Retina (tissue), 1 donor: ENCODE measurements at regions not wholly inside any gene's neighbourhood (a gene's known extent, or its start where the extent isn't known, plus 50 kb on each side); places are given as distances from the start of the nearest gene placed in this dataset.
"Not testable (repeated sequence)": the region's sequence is repeated elsewhere in the genome, so short reads cannot be mapped to it uniquely, and the experiment has no call there.

Source experiments
- DNase-seq: peaks from one replicate; pipeline ENCODE4 v3.0.0-alpha.2; 2016

DNA sequence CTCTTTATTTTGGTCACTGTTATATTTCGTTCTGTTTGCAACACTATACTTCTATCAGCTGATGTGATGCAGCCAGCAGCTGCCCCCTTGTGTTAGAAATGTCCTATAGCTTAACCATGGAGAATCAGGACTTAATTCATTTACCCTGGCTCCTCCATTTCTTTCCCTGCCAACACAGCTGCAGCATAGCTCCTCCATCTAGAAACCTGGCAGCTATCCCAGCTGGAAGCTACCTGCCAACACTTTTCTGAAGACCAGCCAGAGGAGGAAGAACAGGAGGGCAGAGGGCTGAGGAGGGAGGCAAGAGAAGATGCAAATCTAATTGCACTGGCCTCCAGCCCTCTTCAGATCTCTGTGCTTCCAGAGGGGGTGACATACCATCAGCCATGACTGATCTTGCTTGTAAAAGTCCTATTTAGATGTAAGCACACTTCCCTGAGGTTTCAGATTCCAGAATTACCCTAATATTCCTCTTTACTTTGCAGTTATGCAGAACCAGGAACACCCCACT is 156.8 kb upstream of the TMEM260 start:
- peak; percentile 45 for DNase-seq

DNA sequence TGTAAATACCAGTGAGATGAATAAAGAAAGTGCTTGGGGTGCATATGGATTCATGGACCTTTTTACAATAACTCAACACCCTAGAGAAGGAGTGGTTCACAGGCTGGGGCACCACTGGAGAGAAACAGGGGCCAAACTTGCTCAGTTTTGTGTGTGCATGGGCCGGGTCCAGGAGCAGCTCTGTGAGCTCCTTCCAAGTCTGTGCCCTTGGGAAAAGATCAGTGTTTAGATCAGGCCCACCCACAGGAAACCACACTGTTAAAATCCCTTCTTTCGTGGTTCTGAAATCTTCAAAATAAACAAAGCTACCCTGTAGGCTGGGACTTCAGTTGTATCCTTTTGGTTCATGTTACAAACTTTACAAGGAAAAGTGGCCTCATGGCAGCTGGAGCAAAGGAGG is 156.1 kb upstream of the TMEM260 start:
- no peak for DNase-seq

DNA sequence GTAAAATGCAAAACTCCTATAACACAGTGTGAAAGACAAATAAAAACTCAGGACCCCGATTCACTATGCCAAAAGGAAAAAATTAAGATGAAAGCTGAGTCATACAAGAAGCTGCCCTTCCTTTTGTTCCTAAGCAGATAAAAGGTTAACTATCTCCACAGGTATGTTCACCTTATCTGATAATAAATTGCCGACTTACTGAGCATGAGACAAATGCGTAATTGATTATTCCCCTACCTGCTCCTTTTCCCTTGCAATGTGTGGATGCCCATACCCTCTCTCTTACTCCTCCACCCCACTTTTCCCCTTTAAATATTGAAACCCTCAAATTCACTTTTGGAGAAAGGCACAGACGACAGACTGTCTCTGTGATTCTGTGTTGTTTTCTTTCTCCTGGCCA is 148.6 kb upstream of the TMEM260 start:
- DNase-seq = no peak

DNA sequence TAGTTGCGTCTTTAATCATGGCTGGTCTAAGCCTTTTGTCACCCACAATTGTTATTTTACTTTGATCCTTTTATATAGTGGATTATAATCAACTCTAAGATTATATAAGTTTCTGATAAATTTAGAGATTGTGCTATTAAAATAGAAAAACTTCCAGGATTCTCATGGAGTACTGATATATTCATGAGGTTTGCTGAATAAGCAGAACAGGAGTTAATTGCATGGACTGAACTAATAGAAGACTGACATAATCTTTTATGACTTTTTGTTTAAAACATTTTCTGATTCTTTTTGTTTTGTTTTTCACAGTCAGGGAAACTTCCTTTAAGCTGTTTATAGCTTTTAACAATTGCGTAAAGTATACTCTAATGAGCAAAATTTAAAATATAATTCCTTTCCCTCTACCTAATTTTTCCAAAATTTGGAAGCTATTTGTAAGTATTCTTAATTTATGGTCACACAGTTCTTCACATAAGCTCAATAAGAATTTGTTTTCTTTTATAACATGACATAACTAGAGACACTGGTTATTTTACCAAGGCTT is 129.9 kb upstream of the TMEM260 start:
- no peak for DNase-seq

DNA sequence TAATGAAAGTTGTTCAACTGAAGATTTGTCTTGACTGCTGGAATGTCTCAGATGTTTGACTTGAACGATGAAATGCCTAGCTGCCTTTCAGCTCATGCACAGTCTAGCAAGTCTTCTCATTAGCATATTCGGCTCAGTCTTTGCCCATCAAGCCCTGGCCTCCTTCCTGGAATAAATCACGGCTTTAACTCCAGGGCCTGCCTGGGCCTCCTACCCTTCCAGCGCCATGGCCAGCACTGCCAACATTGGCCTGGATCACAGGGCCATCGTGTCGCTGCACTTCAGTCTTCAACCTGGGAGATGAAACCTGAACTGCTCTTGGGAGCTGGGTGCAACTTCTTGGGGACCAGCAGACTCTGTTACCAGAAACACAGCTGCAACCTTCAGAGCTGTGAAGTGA is 126.7 kb upstream of the TMEM260 start:
- DNase-seq = no peak

DNA sequence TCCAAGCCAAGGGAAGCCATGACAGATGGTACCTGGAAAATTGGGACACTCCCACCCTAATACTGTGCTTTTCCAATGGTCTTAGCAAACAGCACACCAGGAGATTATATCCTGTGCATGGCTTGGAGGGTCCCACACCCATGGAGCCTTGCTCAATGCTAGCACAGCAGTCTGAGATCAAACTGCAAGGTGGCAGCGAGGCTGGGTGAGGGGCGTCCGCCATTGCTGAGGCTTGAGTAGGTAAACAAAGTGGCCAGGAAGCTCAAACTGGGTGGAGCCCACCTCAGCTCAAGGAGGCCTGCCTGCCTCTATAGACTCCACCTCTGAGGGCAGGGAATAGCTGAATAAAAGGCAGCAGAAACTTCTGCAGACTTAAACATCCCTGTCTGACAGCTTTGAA is 124.9 kb upstream of the TMEM260 start:
- DNase-seq = not testable (repeated sequence)

DNA sequence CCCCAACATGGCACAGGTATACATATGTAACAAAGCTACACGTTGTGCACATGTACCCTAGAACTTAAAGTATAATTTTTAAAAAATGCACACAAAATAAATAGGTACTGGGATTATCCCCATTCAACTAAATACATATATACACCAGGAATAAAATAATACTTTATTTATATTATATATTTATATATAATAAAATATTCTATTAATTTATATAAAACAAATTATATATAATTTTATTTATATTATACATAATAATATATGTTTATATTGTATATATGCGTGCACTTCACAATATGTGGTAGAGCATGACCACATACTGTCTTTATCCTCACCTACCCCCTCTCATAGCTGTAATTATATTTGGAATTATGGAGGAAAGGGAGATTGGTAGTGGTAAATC is 119.1 kb upstream of the TMEM260 start:
- DNase-seq = no peak

DNA sequence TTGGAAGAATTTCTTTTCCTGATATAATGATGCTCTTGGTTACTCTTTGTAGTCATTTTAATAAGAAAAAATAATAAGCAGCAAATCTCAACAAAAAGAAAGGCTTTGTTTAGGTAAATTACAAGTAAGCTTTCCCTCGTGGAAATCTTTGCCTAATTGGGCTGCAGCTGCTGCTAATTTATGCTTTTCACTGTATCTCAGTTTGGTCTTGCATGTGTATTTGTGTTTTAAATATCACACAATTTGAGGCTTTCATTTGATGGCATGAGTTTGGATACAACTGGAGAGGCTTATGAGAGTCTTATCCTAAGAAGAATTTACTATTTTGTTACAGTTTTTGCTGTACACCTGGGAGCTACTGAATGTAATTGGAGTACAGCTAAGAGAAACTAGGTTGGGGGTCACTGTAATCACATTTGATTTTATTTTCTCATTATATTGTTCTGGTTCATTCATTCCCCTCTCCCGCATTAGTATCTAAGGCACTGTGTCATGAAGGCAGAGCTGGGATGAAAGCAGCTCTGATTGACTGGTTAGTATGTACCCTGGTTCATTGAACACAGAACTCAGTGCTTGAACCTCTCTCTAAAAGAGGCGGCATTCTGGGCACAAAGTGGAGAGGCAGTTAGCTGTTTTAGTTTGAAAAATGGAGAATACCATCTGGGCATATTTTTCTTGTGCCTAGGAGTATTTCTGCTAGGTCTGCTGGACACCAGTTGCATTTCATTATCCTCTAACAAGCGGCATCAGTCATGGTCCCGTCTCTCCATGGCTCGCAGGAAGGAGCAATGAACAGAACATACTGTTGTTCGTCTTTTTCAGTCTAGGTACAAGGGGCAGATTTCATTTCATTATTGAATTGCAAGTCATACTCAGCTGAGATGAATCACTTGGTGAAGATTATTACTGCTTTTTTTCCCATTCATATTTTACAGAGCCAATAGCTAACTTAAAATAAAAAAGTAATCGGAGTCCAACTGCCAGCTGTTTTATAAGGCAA is 118.0 kb upstream of the TMEM260 start:
- peak; percentile 48 for DNase-seq

DNA sequence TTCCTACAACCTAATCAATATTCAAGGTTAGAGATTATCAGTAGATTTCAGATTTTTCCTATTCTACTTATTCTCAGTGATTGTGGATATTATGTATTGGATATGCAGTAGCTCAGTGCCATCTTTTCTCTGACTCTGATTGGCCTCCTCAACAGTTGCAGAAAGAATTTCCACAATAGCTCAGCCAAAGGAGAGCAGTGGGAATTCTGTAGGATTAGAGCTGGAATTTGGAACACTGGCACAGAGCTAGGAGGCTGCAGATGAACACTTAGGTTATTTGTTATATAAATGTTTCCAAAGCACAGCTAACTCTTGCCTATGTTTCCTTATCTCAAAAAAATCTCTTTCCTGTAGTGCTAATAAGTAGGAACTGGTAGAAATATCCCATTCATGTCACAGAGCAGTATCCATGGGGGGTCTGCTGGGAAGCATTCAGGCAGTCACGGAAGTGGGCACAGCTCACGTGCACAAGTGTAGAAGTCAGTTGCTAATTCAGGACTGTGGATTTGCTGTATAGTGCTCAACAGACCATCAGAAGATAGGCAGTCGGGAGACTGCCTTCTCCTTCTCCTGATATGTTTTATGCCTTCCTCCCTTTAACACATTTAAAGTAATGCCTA is 116.2 kb upstream of the TMEM260 start:
- DNase-seq = no peak

DNA sequence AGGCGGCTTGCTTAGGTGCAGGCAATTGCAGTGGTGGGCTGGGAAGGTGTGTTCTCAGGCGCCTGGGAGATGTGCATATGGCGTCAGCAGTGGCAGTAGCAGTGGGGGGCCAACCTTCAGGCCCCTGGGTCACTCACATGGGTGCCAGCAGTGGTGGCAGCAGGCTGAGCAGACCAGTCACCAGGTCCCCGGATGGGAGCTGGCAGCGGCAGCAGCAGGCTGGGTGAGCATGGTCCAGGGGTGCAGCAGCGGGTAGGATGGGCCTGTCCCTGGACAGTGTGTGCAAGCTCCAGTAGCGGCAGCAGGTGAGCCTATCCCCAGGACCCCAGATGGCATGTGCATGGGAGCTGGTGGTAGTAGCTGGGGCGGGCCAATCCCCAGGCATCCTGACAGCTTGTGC is 108.5 kb upstream of the TMEM260 start:
- no peak for DNase-seq

DNA sequence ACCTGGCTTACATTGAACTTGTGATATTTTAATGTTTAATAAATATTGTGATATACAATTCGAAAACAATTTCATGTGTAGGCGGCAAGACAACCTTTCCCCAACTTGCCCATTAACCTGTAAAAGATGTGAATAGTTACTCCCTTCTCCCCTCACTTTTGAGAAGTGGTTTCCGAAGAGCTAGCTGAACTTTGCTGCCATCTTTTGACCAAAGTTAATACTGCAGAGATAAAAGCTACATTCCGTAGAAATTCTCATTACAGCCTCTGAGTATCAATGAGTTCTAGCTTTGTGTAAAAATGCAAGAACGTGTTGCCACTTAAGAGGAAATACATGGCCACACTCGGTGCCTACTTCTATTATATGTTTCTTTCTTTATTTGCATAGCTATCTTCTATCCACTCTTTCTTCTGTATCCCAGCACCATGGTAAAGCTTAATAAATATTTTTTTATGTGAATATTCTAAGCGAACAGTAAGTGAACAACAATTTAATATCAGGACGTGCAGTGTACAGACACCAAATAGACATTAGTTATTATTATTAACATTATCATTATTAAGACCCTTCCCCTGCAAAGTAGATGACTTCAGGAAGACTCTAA is 105.1 kb upstream of the TMEM260 start:
- DNase-seq = peak; percentile 62

DNA sequence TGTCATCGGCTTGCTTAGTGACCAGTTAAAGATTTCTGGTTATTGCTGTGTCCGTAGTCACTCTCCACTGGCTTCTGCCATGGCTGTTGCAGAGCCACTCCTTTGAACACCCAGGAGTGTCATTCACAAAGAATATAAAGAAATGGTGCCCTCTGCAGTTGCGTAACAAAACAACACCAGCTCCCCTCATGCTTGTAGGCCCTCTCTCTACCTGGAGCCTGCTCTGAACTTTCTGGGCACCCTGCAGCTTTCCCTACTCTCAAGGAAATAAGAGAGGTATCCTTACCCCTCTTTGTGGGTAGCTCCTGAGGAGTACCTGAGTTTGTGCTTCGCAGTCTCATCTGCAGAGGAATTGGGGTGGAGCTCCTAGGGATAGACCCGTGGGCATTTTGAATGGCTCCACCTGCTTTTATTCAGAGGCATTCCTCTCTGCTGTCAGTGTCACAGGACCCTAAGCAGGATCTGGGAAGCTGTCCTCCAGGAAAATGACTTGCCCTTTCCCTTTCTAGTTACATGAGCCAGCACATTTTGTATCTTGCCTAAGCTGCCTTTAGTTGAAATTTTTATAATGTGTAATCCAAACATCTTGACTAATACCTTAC is 97.2 kb upstream of the TMEM260 start:
- peak; percentile 21 for DNase-seq

DNA sequence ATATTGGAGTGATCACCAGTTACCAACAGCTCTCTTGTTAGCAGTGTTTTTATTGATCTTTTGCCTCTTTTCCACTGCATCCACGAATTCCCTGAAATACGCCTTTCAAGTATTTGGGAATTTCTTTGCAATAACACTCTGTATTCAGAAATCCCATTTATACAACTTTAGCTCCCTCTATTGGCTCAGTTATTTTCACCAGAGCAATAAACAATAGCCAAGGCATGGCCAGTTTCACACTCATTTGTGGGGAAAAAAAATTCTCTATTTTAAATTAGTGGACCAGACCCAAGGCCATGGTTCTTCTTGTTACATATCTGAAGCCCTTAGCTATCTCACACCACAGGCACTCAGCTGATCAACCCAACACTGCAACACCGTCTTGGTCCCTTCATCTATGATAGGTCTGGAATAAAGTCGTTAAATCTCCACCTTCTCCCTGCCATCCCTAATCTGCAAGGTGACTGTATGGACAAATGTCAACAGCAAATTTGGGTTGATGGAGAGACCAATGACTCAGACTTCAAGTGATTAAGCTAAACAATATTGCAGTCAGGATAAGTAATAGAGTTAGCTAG is 92.4 kb upstream of the TMEM260 start:
- peak; percentile 23 for DNase-seq

DNA sequence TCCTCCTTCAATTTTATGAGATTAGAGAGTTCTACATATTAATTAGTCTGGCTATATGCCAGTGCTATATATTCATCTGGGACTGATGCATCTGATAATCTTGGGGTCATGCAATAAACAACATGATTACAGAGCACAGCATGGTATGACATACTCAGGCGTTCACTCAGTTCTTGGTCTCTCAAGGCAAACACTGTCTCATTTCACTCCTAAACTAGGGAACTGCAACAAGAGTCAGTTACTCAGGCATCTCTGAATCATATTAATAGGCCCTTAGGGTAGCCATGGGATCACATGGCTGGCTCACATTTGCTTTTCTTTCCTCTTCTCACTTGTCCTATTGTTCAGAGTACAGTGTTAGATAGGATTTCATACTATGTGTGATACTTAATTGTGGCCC is 91.8 kb upstream of the TMEM260 start:
- DNase-seq = no peak

DNA sequence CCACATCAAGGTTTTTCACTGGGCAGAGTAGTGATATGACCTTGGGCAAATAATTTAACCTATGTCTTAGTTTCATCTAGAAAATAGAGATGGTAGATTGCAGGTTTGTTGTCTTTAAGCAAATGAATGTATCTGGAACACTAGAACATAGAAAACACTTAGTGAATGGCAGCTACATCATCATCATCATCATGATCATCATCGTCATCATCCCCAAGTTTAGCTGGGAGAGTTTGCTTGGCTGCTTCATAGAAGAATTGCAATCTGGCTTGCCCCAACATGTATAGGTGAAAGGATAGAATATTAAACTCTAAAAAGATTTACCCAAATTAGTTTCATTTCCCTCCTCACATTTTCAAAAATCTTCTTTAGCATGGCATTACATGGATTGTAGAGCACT is 91.3 kb upstream of the TMEM260 start:
- no peak for DNase-seq

DNA sequence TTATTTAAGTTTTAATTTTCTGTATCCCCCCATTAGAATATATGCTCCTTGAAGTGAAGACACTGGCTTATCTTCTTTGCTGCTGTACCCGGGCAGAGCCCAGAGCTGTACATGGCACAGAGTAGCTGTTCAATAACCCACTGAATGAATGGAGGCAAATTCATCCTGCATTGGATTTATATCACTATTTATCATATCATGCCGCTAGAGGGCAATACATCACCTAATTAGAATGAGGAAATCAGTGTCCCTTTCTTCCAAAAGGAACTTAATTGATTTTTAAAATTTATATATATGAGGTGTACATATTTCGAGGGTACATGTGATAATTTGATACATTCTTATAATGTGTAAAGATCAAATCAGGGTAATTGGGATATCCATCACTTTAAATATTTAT is 89.2 kb upstream of the TMEM260 start:
- DNase-seq = no peak

DNA sequence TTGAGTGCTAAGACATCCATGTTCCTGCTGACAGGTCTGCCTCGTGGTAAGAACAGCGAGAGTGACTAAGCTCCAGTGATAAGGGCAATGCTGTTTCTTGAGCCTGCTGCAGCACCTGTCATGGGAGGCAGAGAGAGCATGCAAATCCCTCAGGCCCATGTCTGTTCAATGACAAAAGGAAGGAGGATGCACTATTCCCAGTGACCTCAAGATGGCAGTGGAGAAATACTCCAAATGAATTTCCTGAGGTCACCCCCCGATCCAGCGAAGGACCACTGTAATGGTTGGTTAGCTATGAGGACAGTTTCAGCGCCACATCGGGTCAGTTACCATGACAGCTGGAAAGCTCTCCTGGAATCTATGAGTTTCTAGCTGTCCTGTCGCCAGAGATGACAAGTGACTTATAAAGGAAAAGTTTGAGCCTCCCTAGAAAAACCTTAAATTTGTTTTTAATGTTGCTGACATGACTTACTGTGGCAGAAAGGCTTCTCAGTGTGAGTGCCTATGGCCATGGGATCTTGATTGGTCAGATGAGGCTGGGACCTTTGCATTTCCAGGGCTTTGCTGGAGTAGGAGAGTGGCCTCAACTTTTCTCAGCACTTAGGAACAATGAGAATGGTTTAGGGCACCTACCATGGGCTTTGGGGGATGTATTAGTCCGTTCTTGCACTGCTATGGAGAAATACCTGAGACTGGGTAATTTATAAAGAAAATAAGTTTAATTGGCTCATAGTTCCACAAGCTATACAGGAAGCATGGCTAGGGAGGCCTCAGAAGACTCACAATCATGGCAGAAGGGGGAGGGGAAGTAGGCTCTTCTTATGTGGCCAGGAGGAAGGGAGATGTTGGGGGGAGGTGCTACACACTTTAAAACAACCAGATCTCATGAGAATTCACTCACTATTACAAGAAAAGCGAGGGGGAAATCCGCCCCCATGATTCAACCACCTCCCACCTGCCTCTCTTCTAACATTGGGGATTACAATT is 88.0 kb upstream of the TMEM260 start:
- peak; percentile 78 for DNase-seq

DNA sequence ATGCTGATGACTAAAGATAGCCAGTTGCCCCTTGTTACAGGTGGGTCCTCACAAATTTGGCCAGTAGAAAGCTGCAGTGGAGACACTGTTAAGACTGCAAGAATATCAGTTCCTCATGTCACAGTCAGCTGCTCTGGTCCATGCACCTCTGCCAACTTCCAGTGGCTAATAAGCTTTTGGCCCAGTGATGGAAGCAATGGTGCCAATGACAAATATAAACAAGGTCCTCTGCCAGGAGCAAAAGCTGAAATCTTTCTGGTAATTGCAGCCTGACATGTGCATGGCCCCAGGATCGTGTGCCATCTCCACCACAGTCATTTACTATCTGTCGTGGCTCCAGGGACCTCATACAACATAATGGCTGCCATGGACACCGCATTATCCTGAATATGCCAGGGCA is 85.4 kb upstream of the TMEM260 start:
- DNase-seq = no peak

DNA sequence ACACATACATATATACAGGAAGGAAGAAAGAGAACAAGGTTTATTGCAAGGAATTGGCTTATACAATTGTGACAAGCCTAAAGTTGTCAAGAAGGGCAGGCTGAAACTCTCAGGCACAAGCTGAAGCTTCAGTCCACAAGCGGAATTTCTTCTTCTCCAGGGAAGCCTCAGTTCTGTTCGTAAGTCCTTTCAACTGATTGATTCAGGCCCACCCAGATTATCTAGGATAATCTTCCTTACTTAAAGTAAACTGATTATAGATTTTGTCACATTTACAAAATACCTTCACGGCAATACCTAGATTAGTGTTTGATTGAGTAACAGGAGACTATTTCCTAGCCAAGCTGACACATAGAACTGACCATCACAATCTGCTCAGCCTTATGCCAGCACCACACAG is 81.5 kb upstream of the TMEM260 start:
- no peak for DNase-seq

DNA sequence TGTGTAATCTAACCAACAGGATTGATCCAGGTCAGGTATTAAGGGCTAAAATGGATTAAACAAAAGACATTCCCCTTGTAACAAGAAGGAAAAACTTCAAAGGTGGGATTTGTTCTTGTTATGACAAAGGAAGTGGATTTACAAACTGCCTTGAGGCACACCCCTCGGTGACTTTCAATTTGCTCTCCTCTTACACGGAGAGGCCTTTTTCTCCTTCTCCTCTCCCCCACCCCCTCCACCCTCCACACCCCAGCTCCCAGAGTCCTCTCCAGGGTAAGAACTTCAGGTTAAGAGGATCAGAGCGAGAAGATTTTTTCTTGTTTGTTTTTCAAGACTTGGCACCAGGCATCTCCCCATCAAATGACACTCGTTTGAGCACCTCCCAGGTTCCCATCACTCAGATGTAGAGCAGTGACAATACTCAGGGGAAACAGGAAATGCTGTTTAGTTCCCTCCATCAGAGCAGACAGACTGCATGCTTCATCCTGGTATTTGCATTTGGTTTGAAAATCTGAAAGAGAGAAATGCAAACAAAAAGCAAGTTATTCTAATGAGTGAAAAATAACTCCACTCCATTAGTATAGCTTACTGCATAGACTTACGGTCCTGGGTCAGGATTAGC is 77.6 kb upstream of the TMEM260 start:
- no peak for DNase-seq

DNA sequence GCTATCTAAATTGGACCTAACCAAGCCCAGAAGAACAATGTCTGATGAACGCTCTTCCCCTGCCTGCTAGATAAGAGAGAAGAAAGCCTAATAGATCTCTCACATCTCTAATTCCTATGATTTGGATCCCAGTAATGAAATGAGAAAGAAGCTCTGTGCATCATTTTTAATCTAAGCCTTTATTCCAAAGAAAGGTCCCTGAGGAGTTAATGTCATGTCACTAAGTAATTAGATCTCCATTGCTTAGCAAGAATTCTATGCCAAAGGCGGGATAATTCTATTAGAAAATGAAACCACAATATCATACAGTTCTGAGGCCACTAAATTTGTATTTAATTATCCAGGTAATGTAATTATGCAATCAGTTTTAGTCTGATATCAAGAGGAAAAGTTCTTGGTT is 74.2 kb upstream of the TMEM260 start:
- DNase-seq = no peak
